CD14-positive monocyte (primary cell): ENCODE measurements at regions not wholly inside any gene's neighbourhood (a gene's known extent, or its start where the extent isn't known, plus 50 kb on each side); places are given as distances from the start of the nearest gene placed in this dataset.

Experiments
- DNase-seq, 3 donors: peaks; one replicate each; pipeline ENCODE4 v3.0.0-alpha.2; 2011 to 2022
- H2AFZ ChIP-seq: 2 replicates; pipeline ENCODE4 v1.6.0; 2012; ENCODE audit warnings: mild to moderate bottlenecking, low read depth, low read length, inconsistent platforms; ENCODE audit not compliant: insufficient read depth, poor library complexity, severe bottlenecking
- H3K27ac ChIP-seq, 2 donors: 1 replicate in 1 of 2; 2 replicates in 1 of 2; pipeline ENCODE4 v1.5.1; 2012 to 2013; ENCODE audit warnings: low read length in 2 of 2, control low read depth in 1 of 2, inconsistent platforms in 1 of 2, low read depth in 1 of 2, mild to moderate bottlenecking in 1 of 2
- H3K27me3 ChIP-seq, 2 donors: one replicate each; pipeline versions ENCODE4 v1.6.0 to v1.6.1; 2011 to 2013; ENCODE audit warnings: low read length in 2 of 2; ENCODE audit not compliant: control insufficient read depth in 2 of 2, insufficient read depth in 2 of 2
- H3K36me3 ChIP-seq, 2 donors: replicated peaks in 1 of 2; 1 replicate in 1 of 2; 2 replicates in 1 of 2; pipeline versions ENCODE4 v1.5.1 to v1.6.1; 2012 to 2013; ENCODE audit warnings: low read length in 2 of 2, control low read depth in 1 of 2, inconsistent platforms in 1 of 2, mild to moderate bottlenecking in 1 of 2; ENCODE audit not compliant: insufficient read depth in 2 of 2, control insufficient read depth in 1 of 2
- H3K4me1 ChIP-seq, 2 donors: 1 replicate in 1 of 2; 2 replicates in 1 of 2; pipeline versions ENCODE4 v1.5.1 to v1.6.1; 2012 to 2013; ENCODE audit warnings: low read length in 2 of 2, control low read depth in 1 of 2, inconsistent platforms in 1 of 2, mild to moderate bottlenecking in 1 of 2, moderate library complexity in 1 of 2; ENCODE audit not compliant: insufficient read depth in 2 of 2, control insufficient read depth in 1 of 2
- H3K4me2 ChIP-seq: replicated peaks from 2 replicates; pipeline ENCODE3; 2012; ENCODE audit warnings: low read length, moderate library complexity, mild to moderate bottlenecking; ENCODE audit not compliant: poor library complexity, severe bottlenecking; ENCODE audit errors: extremely low read depth
- H3K4me3 ChIP-seq, 3 experiments: fragments of 200-600 bp in 1 of 3; sonication (generic) in 1 of 3; replicated peaks in 1 of 3; 1 replicate in 2 of 3; 2 replicates in 1 of 3; pipeline ENCODE4 v1.5.1; 2011 to 2013; ENCODE audit warnings: low read length in 3 of 3, mild to moderate bottlenecking in 3 of 3, control low read depth in 2 of 3, low read depth in 2 of 3, inconsistent platforms in 1 of 3, moderate library complexity in 1 of 3
- H3K79me2 ChIP-seq: 2 replicates; pipeline ENCODE4 v1.6.0; 2012; ENCODE audit warnings: mild to moderate bottlenecking, control low read depth, inconsistent platforms, low read length, moderate library complexity; ENCODE audit not compliant: insufficient read depth
- H3K9ac ChIP-seq: 2 replicates; pipeline ENCODE4 v1.6.0; 2017; ENCODE audit warnings: low read length, mild to moderate bottlenecking; ENCODE audit not compliant: insufficient read depth, poor library complexity, severe bottlenecking
- H3K9me3 ChIP-seq, 2 donors: replicated peaks in 1 of 2; 1 replicate in 1 of 2; 2 replicates in 1 of 2; pipeline versions ENCODE4 v1.5.1 to v1.6.1; 2012 to 2013; ENCODE audit warnings: low read length in 2 of 2, control low read depth in 1 of 2; ENCODE audit not compliant: control insufficient read depth in 1 of 2, insufficient read depth in 1 of 2
- H4K20me1 ChIP-seq: 2 replicates; pipeline ENCODE4 v1.6.0; 2012; ENCODE audit warnings: mild to moderate bottlenecking, low read length, control low read depth, moderate library complexity; ENCODE audit not compliant: insufficient read depth
- H3K27ac Mint-ChIP-seq, 7 donors: one replicate each; pipeline ENCODE4 v1.8.0; 2020; ENCODE audit warnings: mild to moderate bottlenecking in 7 of 7, mixed read lengths in 7 of 7, moderate library complexity in 6 of 7, inconsistent platforms in 2 of 7
- H3K27me3 Mint-ChIP-seq, 3 donors: one replicate each; pipeline ENCODE4 v1.8.0; 2021 to 2022; ENCODE audit warnings: low read depth in 3 of 3, mild to moderate bottlenecking in 3 of 3, mixed read lengths in 3 of 3, moderate library complexity in 3 of 3, inconsistent platforms in 1 of 3
- H3K36me3 Mint-ChIP-seq, 2 donors: one replicate each; pipeline ENCODE4 v1.8.0; 2020; ENCODE audit warnings: mixed read lengths in 2 of 2, inconsistent platforms in 1 of 2, mild to moderate bottlenecking in 1 of 2
- H3K4me1 Mint-ChIP-seq: one replicate; pipeline ENCODE4 v1.8.0; 2020; ENCODE audit warnings: mild to moderate bottlenecking, mixed read lengths
- H3K4me3 Mint-ChIP-seq, 2 donors: one replicate each; pipeline ENCODE4 v1.8.0; 2020; ENCODE audit warnings: mild to moderate bottlenecking in 2 of 2, mixed read lengths in 2 of 2, moderate library complexity in 1 of 2
- H3K9me3 Mint-ChIP-seq, 7 donors: one replicate each; pipeline ENCODE4 v1.8.0; 2020 to 2022; ENCODE audit warnings: mixed read lengths in 7 of 7, mild to moderate bottlenecking in 6 of 7, moderate library complexity in 6 of 7, inconsistent platforms in 2 of 7
- WGBS: methylation state at CpG from one replicate; pipeline ENCODE4 v1.1.5; 2013; ENCODE audit warnings: missing lambda C conversion rate; ENCODE audit not compliant: insufficient coverage; 5-methylcytosine and 5-hydroxymethylcytosine counted together
- intact Hi-C, 2 donors: fragments of 100-400 bp; cut with micrococcal nuclease; formaldehyde crosslinking; loops; one replicate each; pipeline versions ENCODE4 v1.15.0 to v1.15.1; 2023
- TF ChIP-seq, protein P1 (sequence below): fragments of 200-600 bp; IDR thresholded peaks from one replicate; pipeline ENCODE4 v1.8.0; 2022; ENCODE audit warnings: antibody characterized with exemption, mild to moderate bottlenecking

DNA sequence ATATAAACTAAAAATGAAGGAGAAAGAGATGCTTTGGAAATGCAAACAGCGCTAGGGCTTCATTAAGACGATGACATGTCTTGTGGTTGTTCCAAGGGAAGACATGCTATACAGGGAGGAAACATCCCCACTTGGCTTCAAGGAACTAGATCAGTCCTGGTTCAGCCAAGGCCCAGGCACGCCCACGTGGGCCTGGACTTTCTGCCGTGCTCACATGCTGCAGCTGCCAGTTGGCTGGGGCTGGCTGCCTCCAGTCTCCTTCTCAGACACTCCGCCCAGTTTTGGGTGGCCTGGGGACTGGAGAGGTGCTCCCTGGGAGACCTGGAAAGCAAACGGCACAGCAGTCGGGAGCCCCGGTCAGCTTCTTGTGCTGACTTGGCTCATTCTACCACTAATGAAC lies 109.6 kb downstream of the GLI2 start:
- no peaks in the 10 kb centered on the region for H3K27me3 ChIP-seq
- TF ChIP-seq, protein P1, sequence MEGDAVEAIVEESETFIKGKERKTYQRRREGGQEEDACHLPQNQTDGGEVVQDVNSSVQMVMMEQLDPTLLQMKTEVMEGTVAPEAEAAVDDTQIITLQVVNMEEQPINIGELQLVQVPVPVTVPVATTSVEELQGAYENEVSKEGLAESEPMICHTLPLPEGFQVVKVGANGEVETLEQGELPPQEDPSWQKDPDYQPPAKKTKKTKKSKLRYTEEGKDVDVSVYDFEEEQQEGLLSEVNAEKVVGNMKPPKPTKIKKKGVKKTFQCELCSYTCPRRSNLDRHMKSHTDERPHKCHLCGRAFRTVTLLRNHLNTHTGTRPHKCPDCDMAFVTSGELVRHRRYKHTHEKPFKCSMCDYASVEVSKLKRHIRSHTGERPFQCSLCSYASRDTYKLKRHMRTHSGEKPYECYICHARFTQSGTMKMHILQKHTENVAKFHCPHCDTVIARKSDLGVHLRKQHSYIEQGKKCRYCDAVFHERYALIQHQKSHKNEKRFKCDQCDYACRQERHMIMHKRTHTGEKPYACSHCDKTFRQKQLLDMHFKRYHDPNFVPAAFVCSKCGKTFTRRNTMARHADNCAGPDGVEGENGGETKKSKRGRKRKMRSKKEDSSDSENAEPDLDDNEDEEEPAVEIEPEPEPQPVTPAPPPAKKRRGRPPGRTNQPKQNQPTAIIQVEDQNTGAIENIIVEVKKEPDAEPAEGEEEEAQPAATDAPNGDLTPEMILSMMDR, result no peak
- Mint-ChIP-seq H3K36me3 (no peaks in the 10 kb centered on the region), H3K9me3 (peaks cover 0 to 12% (median 2%) of the 10 kb centered on the region in 7 donors), H3K4me3 (no peak overlapping the region), H3K27ac (no peak overlapping the region), H3K4me1 (no peaks in the 10 kb centered on the region), H3K27me3 (peaks cover 0 to 1% (median 0%) of the 10 kb centered on the region in 3 donors)
- no peaks in the 10 kb centered on the region for H3K36me3 ChIP-seq
- intact Hi-C loops, result no loop called here
- H3K4me3 ChIP-seq, result no peak overlapping the region
- no peak for DNase-seq
- H3K27ac ChIP-seq, result no peak overlapping the region
- no peaks in the 10 kb centered on the region for H3K4me1 ChIP-seq
- H2AFZ ChIP-seq, result no peak overlapping the region
- H3K79me2 ChIP-seq, result no peaks in the 10 kb centered on the region
- no peaks in the 10 kb centered on the region for H4K20me1 ChIP-seq
- no peak overlapping the region for H3K9ac ChIP-seq
- WGBS, result 98% methylated on average over 6 of the region's 9 CpGs
- H3K9me3 ChIP-seq, result peaks cover 0 to 3% of the 10 kb centered on the region in 2 donors
- no peak overlapping the region for H3K4me2 ChIP-seq

DNA sequence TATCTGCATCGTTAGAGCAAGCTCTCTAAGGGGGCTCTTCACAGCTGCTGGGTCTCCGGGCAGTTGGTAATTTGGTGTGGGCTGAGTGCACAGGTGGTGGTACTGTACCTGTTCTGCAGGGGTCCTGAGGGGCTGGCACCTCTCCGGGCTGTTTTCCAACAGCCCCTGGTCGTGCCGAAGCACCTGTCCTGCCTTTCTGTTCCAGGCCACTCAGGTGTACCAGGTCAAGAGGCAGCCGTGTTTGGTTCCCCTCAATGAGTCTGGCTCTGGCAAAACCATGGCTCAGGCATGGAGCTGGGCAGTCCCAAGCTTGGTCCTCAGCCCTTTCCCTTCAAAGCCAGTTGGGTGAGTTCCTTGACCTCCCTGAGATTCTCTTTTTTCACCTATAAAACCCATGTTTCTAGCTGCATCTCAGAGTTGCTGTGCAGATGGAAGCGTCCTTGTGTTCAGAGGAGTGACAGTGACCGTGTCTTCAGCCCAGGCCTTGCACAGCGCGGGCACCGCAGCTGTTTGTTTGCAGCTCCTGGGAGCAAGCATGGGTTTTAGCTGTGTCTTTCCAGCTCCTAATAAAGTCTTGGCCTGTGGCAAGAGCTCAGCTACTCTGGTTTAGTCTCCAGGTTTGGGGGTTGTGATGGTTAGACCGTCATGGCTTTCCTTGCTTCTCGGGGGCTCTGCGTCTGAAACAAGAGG lies 110.9 kb downstream of the GLI2 start:
- peaks cover 0 to 1% (median 0%) of the 10 kb centered on the region in 3 donors for H3K27me3 Mint-ChIP-seq
- peak overlapping the region in 1 of 7 donors; percentile 39 for H3K27ac Mint-ChIP-seq
- Histone ChIP-seq H3K27me3 (no peaks in the 10 kb centered on the region), H3K4me2 (no peak overlapping the region), H3K27ac (no peak overlapping the region), H3K79me2 (no peaks in the 10 kb centered on the region), H4K20me1 (no peaks in the 10 kb centered on the region), H3K4me3 (no peak overlapping the region), H3K36me3 (no peaks in the 10 kb centered on the region), H3K4me1 (no peaks in the 10 kb centered on the region), H3K9ac (no peak overlapping the region), H3K9me3 (peaks cover 0 to 3% of the 10 kb centered on the region in 2 donors), H2AFZ (no peak overlapping the region)
- no peaks in the 10 kb centered on the region for H3K36me3 Mint-ChIP-seq
- TF ChIP-seq, protein P1, result no peak
- H3K4me1 Mint-ChIP-seq, result no peaks in the 10 kb centered on the region
- WGBS, result 95% methylated on average over 13 of the region's 14 CpGs
- H3K4me3 Mint-ChIP-seq, result no peak overlapping the region
- H3K9me3 Mint-ChIP-seq, result peaks cover 0 to 13% (median 2%) of the 10 kb centered on the region in 7 donors
- no peak for DNase-seq
- intact Hi-C loops, result no loop called here
